SK-N-SH (cell line): ENCODE measurements at regions not wholly inside any gene's neighbourhood (a gene's known extent, or its start where the extent isn't known, plus 50 kb on each side); places are given as distances from the start of the nearest gene placed in this dataset.
A peak's percentile ranks its signal among the peaks of the same experiment; 100 is the strongest.

ENCODE experiments used
- CTCF ChIA-PET: fragments of 300-600, 350-600 bp; formaldehyde crosslinking; extraction: SDS; loops from one replicate; lab custom pipeline; 2021; lab: Yijun Ruan, JAX
- POLR2A ChIA-PET: fragments of 350-600 bp; sonication (Branson Sonifier 250); formaldehyde crosslinking; extraction: SDS; loops from one replicate; lab custom pipeline; 2020; ENCODE audit warnings: antibody characterized with exemption, inconsistent platforms; lab: Yijun Ruan, JAX
- DNase-seq: peaks from one replicate; pipeline ENCODE4 v3.0.0; 2012
- H2AFZ ChIP-seq: fragments of 200-600 bp; sonication (generic); 2 replicates; pipeline ENCODE4 v1.8.1; 2016; ENCODE audit warnings: antibody characterized with exemption, mild to moderate bottlenecking, low read depth
- H3F3A ChIP-seq: fragments of 200-600 bp; sonication (generic); replicated peaks from 2 replicates; pipeline ENCODE3; 2016; ENCODE audit warnings: antibody characterized with exemption, mild to moderate bottlenecking; ENCODE audit not compliant: insufficient read depth
- H3K27ac ChIP-seq, 2 experiments: fragments of 200-500 bp in 1 of 2; fragments of 200-600 bp in 1 of 2; sonication (Bioruptor generic) in 1 of 2; sonication (generic), shearing (Covaris generic) in 1 of 2; 2 replicates each; pipeline versions ENCODE4 v1.5.1 to v1.6.1; 2014 to 2016; ENCODE audit warnings: low read depth in 2 of 2, inconsistent platforms in 1 of 2, low read length in 1 of 2, mild to moderate bottlenecking in 1 of 2, mixed read lengths in 1 of 2
- H3K27me3 ChIP-seq: fragments of 200-600 bp; sonication (generic), shearing (Covaris generic); 2 replicates; pipeline ENCODE4 v1.6.1; 2016; ENCODE audit warnings: mixed run types; ENCODE audit not compliant: insufficient read depth
- H3K36me3 ChIP-seq, 2 experiments: fragments of 200-500 bp in 1 of 2; fragments of 200-600 bp in 1 of 2; sonication (Bioruptor generic) in 1 of 2; sonication (generic) in 1 of 2; replicated peaks in 1 of 2; 2 replicates each; pipeline versions ENCODE3 to v1.5.1; 2014 to 2016; ENCODE audit warnings: low read length in 1 of 2, mild to moderate bottlenecking in 1 of 2; ENCODE audit not compliant: insufficient read depth in 2 of 2, control insufficient read depth in 1 of 2
- H3K4me1 ChIP-seq, 2 experiments: fragments of 200-500 bp in 1 of 2; fragments of 200-600 bp in 1 of 2; sonication (Bioruptor generic) in 1 of 2; sonication (generic), shearing (Covaris generic) in 1 of 2; 2 replicates each; pipeline versions ENCODE4 v1.5.1 to v1.6.1; 2014 to 2016; ENCODE audit warnings: low read depth in 1 of 2, low read length in 1 of 2, mixed run types in 1 of 2; ENCODE audit not compliant: insufficient read depth in 2 of 2, control insufficient read depth in 1 of 2
- H3K4me2 ChIP-seq: fragments of 200-600 bp; sonication (generic), shearing (Covaris generic); 2 replicates; pipeline ENCODE4 v1.6.1; 2017; ENCODE audit warnings: mixed run types
- H3K4me3 ChIP-seq, 2 experiments: fragments of 200-500 bp in 1 of 2; fragments of 200-600 bp in 1 of 2; sonication (Bioruptor generic) in 1 of 2; sonication (generic), shearing (Covaris generic) in 1 of 2; 2 replicates each; pipeline versions ENCODE4 v1.5.1 to v1.8.1; 2014 to 2016; ENCODE audit warnings: low read depth in 2 of 2, inconsistent platforms in 1 of 2, low read length in 1 of 2, mild to moderate bottlenecking in 1 of 2, mixed read lengths in 1 of 2, moderate library complexity in 1 of 2
- H3K79me2 ChIP-seq: fragments of 200-600 bp; sonication (generic); 2 replicates; pipeline ENCODE4 v1.8.1; 2017; ENCODE audit warnings: mild to moderate bottlenecking; ENCODE audit not compliant: insufficient read depth
- H3K9ac ChIP-seq: fragments of 200-600 bp; sonication (generic); 2 replicates; pipeline ENCODE4 v1.6.1; 2017; ENCODE audit warnings: mixed run types
- H3K9me2 ChIP-seq: fragments of 200-600 bp; sonication (generic); 2 replicates; pipeline ENCODE4 v1.6.1; 2017; ENCODE audit warnings: mixed run types
- H3K9me3 ChIP-seq: fragments of 200-600 bp; sonication (generic); 2 replicates; pipeline ENCODE4 v1.6.1; 2017; ENCODE audit warnings: mixed run types, mild to moderate bottlenecking, moderate library complexity
- H4K20me1 ChIP-seq: fragments of 200-600 bp; sonication (generic); 2 replicates; pipeline ENCODE4 v1.6.1; 2017; ENCODE audit warnings: mild to moderate bottlenecking, mixed run types; ENCODE audit not compliant: insufficient read depth
- ELF1 ChIP-seq: IDR thresholded peaks from 2 replicates; pipeline ENCODE4 v1.4.0; 2012
- GATA2 ChIP-seq: sonication (generic); formaldehyde crosslinking; IDR thresholded peaks from 2 replicates; pipeline ENCODE4 v1.5.0; 2020; ENCODE audit warnings: mild to moderate bottlenecking, missing genetic modification reagents
- JUND ChIP-seq: IDR thresholded peaks from 2 replicates; pipeline ENCODE4 v1.4.0; 2012
- NFIC ChIP-seq: IDR thresholded peaks from 2 replicates; pipeline ENCODE4 v1.4.0; 2012; ENCODE audit warnings: borderline replicate concordance
- RAD21 ChIP-seq: IDR thresholded peaks from 2 replicates; pipeline ENCODE4 v1.6.1; 2012; ENCODE audit warnings: mild to moderate bottlenecking, low read length
- SMC3 ChIP-seq: IDR thresholded peaks from 2 replicates; pipeline ENCODE4 v1.6.1; 2012; ENCODE audit warnings: low read depth, low read length, improper control_type of control experiment
- TCF12 ChIP-seq: IDR thresholded peaks from 2 replicates; pipeline ENCODE4 v1.4.0; 2012
- WGBS: methylation state at CpG from one replicate; pipeline ENCODE4 v1.1.6; 2017; ENCODE audit warnings: low lambda C conversion rate; 5-methylcytosine and 5-hydroxymethylcytosine counted together
- TF ChIP-seq, protein P1 (sequence below): IDR thresholded peaks from 2 replicates; pipeline ENCODE4 v1.4.0; 2012; ENCODE audit warnings: low read depth
- TF ChIP-seq, protein P2 (sequence below): IDR thresholded peaks from 2 replicates; pipeline ENCODE4; 2012
- TF ChIP-seq, protein P3 (sequence below): fragments of 150-350 bp; IDR thresholded peaks from 2 replicates; pipeline ENCODE4 v1.6.1; 2017; ENCODE audit warnings: antibody characterized with exemption, low read length, low read depth, borderline replicate concordance
- TF ChIP-seq, protein P4 (sequence below): fragments of 150-350 bp; IDR thresholded peaks from 2 replicates; pipeline ENCODE4 v1.6.1; 2016; ENCODE audit warnings: mild to moderate bottlenecking, low read depth, low read length

DNA sequence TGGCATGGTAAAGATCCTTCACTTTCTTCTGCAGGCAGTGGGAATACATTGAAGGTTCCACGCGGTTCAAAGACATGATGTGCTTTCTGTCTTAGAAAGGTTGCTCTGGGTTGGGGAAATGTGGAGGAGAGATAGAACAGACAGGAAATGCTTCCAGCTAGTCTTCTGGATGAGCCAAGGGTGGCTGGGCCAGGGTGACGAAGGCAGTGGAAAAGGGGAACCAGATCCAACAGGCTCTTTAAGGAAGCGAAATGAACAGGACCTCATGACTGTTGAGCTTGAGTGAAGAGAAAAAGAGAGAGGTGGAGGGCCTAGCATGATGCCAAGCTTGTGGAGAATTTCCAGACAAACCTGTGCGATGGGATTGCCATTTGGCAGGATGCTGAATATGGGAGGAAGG lies 56.4 kb upstream of the LMO1 start:
- Histone ChIP-seq H3K4me1 (peaks cover 0 to 11% of the 10 kb centered on the region in 2 experiments; a peak in 2 of 4 replicates), H3K9ac (no peak overlapping the region), H3K36me3 (no peaks in the 10 kb centered on the region), H3K79me2 (no peaks in the 10 kb centered on the region), H3K9me2 (no peaks in the 10 kb centered on the region), H4K20me1 (no peaks in the 10 kb centered on the region), H2AFZ (no peak overlapping the region), H3K27me3 (0 out of 2 replicates have a peak, but pooled peaks cover 4% of the 10 kb centered on the region), H3K9me3 (no peaks in the 10 kb centered on the region), H3K4me3 (no peak overlapping the region), H3K27ac (no peak overlapping the region), H3F3A (no peaks in the 10 kb centered on the region), H3K4me2 (no peak overlapping the region)
- DNase-seq, result no peak
- ChIA-PET POLR2A (no interaction called here), CTCF (interaction anchor here (0.9 to 2.1 kb wide), 5 partner anchors 8 to 58 kb away, joined by 3 to 6 read pairs (median 3); partner anchors contain the start of gene LMO1)
- WGBS, result 68% methylated on average over 5 of the region's 5 CpGs
- no peak for TF ChIP-seq SMC3

DNA sequence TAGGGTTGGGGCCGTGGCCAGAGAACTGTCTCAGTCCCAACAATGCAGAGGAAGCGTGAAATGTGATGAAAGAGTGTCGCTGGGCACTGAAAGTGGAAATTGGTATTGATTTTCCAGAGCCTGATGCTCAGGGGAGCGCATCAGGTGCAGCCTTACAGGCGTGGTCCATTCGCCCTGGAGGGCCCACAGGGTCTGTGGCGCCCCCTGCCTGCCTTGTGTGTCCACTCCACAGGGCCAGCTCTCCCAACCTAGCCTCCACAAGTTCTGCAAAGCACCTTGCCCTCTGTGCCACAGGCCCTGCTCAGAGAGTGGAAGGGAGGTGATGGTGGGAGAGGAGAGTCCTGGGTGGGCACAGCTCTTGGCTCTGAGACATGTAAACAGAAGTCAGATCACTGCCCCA lies 54.9 kb upstream of the LMO1 start:
- Histone ChIP-seq H3K27me3 (0 out of 2 replicates have a peak, but pooled peaks cover 4% of the 10 kb centered on the region), H3K9me2 (no peaks in the 10 kb centered on the region), H3K9me3 (no peaks in the 10 kb centered on the region), H3K4me3 (no peak overlapping the region), H3K36me3 (no peaks in the 10 kb centered on the region), H3F3A (no peaks in the 10 kb centered on the region), H2AFZ (no peak overlapping the region), H4K20me1 (no peaks in the 10 kb centered on the region), H3K4me2 (no peak overlapping the region), H3K9ac (no peak overlapping the region), H3K27ac (no peak overlapping the region), H3K79me2 (no peaks in the 10 kb centered on the region), H3K4me1 (peaks cover 0 to 13% of the 10 kb centered on the region in 2 experiments; a peak in 2 of 4 replicates)
- no peak for DNase-seq
- TF ChIP-seq, protein P1, sequence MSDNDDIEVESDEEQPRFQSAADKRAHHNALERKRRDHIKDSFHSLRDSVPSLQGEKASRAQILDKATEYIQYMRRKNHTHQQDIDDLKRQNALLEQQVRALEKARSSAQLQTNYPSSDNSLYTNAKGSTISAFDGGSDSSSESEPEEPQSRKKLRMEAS, result no peak
- peak; percentile 13; the same call in 1 of the 2 replicates for TF ChIP-seq SMC3
- TF ChIP-seq RAD21, result peak; percentile 43
- POLR2A ChIA-PET, result no interaction called here
- WGBS, result 69% methylated on average over 6 of the region's 7 CpGs
- CTCF ChIA-PET, result interaction anchor here (0.9 to 7.3 kb wide), 8 partner anchors 9 to 55 kb away, joined by 3 to 40 read pairs (median 4); partner anchors contain the start of gene LMO1

DNA sequence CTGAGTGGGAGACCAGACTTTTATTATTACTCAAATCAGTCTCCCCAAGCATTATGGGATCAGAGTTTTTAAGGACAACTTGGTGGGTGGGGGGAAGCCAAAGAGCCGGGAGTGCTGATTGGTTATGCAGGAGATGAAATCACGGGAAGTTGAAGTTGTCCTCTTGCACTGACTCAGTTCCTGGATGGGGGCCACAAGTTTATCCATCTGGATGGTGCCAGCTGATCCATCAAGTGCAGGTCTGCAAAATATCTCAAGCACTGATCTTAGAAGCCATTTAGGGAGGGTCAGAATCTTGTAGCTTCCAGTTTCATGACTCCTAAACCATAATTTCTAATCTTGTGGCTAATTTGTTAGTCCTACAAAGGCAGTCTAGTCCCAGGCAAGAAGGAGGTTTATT lies 53.5 kb upstream of the LMO1 start:
- 17% methylated on average over 2 of the region's 2 CpGs for WGBS
- Histone ChIP-seq H3K9me2 (no peaks in the 10 kb centered on the region), H2AFZ (no peak overlapping the region), H3K79me2 (no peaks in the 10 kb centered on the region), H3K4me1 (peaks cover 0 to 13% of the 10 kb centered on the region in 2 experiments; a peak in 2 of 4 replicates), H3K9me3 (no peaks in the 10 kb centered on the region), H3K27me3 (no peaks in the 10 kb centered on the region), H3F3A (no peaks in the 10 kb centered on the region), H3K4me3 (no peak overlapping the region), H3K36me3 (no peaks in the 10 kb centered on the region), H3K9ac (no peak overlapping the region), H3K4me2 (no peak overlapping the region), H4K20me1 (no peaks in the 10 kb centered on the region), H3K27ac (no peak overlapping the region)
- TF ChIP-seq GATA2 (CRISPR knock-in tag) (no peak), ELF1 (no peak), RAD21 (no peak), JUND (no peak), TCF12 (peak; percentile 53), NFIC (0 out of 2 replicates have a peak, but pooled peaks have one; percentile 17)
- TF ChIP-seq, protein P2, sequence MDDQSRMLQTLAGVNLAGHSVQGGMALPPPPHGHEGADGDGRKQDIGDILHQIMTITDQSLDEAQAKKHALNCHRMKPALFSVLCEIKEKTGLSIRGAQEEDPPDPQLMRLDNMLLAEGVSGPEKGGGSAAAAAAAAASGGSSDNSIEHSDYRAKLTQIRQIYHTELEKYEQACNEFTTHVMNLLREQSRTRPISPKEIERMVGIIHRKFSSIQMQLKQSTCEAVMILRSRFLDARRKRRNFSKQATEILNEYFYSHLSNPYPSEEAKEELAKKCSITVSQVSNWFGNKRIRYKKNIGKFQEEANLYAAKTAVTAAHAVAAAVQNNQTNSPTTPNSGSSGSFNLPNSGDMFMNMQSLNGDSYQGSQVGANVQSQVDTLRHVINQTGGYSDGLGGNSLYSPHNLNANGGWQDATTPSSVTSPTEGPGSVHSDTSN, result peak; percentile 61
- TF ChIP-seq, protein P3, sequence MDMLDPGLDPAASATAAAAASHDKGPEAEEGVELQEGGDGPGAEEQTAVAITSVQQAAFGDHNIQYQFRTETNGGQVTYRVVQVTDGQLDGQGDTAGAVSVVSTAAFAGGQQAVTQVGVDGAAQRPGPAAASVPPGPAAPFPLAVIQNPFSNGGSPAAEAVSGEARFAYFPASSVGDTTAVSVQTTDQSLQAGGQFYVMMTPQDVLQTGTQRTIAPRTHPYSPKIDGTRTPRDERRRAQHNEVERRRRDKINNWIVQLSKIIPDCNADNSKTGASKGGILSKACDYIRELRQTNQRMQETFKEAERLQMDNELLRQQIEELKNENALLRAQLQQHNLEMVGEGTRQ, result no peak
- TF ChIP-seq, protein P4, sequence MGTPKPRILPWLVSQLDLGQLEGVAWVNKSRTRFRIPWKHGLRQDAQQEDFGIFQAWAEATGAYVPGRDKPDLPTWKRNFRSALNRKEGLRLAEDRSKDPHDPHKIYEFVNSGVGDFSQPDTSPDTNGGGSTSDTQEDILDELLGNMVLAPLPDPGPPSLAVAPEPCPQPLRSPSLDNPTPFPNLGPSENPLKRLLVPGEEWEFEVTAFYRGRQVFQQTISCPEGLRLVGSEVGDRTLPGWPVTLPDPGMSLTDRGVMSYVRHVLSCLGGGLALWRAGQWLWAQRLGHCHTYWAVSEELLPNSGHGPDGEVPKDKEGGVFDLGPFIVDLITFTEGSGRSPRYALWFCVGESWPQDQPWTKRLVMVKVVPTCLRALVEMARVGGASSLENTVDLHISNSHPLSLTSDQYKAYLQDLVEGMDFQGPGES, result no peak
- DNase-seq, result no peak
- CTCF ChIA-PET, result interaction anchor here (0.9 to 7.3 kb wide), 7 partner anchors 9 to 124 kb away, joined by 3 to 40 read pairs (median 3); partner anchors contain the start of gene LMO1
- POLR2A ChIA-PET, result interaction anchor here (1.2 kb wide), 1 partner anchor 33 kb away, joined by 3 read pairs; no protein-coding TSS in a partner anchor
